Muscle of back (tissue), 3 donors: ENCODE measurements at regions not wholly inside any gene's neighbourhood (a gene's known extent, or its start where the extent isn't known, plus 50 kb on each side); places are given as distances from the start of the nearest gene placed in this dataset.
A peak's percentile ranks its signal among the peaks of the same experiment; 100 is the strongest.

Experiments used
- DNase-seq, 3 donors: peaks; one replicate each; pipeline versions ENCODE4 v3.0.0 to v3.0.0-alpha.2; 2013

GRCh38 chr10:52440612-52441285 is 126.7 kb downstream of the DKK1 start:
- peak in 1 of 3 donors; percentile 3 for DNase-seq

GRCh38 chr10:52442576-52442975 is 128.5 kb downstream of the DKK1 start:
- DNase-seq: no peak

- DNase-seq: peak in 2 of 3 donors; percentile 3 to 37
These were observed 129.6 kb downstream of the DKK1 start for GRCh38 chr10:52443419-52444388.

DNA sequence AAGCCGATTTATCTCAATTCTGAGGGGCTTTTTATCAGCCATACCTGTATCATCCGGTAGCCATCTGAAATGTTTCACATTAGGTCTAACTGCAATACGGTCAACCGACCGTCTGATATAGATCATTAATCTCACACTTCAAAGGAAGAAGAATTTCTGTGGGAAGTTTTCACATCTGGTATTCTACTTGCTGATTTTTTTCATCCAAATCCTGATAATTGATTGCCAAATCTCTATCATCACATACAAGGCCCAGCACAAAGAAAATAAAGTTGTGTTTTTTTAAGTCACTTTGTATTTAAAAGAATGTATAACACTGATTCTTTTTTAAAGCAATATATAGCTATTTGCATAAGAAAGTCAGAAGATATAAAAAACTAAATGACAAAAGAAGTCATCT is 132.3 kb downstream of the DKK1 start:
- DNase-seq: peak in 2 of 3 donors; percentile 3 to 13

DNA sequence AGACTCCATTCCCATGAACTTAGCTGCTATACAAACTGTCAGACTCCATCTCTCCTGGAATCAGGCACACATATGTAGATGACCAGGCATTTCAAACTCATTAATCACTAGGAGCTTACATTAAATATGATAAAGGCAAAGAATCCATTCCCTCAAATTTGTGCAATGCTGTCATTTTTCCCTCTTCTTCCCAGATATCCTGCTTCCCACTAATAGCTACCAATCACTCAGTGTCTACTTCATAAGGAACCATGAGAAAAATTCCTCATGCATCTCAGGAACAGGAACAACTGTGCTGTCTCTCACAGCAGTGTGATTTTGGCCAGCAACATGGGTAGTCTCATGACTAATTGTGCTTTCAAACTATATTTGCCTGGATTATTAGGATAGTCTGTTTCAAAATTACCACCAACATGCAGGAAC is 133.9 kb downstream of the DKK1 start:
- peak in 1 of 3 donors; percentile 35 for DNase-seq

DNA sequence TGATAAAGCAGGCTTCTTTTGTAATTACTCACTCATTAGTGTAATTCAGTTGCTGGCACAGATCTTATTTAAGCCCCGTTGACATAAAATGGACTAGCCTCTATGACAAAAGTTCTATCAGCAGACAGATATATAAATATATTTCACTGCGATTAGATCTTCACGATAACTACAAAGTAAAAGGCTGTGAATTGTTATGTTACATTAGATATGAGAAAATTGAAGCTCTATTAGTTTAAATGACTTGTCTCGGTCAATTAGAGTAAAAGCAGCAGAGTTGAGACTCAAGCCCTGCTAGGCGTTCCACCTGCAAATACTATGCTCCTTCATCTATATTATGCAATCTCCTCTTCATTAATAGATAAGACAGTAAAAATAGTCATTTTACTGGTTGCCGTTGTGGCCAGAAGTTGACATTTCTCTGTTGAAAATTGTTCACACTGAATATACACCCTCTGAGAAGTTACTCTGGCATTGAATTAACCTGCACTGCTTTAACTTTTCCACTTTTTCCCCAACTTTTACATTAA is 136.7 kb downstream of the DKK1 start:
- DNase-seq: no peak

DNA sequence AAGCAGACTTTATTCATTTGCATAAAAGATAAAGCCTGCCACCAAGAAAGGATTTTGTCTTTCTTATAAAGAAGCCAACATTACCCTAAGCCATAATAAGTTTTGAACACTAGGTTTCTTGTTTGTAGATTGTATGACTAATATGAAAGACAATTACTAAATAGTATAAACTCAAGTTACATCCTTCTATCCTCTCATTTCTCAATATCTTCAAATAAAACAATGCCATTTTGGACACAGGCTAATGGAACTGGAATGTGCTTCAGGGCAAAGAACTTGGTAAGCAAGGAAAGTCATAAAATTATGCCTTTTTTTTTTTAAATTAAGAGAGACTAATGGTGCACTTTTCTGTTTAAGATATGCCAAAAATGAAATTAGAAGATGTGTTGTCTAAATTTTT is 137.7 kb downstream of the DKK1 start:
- peak in 1 of 3 donors; percentile 17 for DNase-seq

DNA sequence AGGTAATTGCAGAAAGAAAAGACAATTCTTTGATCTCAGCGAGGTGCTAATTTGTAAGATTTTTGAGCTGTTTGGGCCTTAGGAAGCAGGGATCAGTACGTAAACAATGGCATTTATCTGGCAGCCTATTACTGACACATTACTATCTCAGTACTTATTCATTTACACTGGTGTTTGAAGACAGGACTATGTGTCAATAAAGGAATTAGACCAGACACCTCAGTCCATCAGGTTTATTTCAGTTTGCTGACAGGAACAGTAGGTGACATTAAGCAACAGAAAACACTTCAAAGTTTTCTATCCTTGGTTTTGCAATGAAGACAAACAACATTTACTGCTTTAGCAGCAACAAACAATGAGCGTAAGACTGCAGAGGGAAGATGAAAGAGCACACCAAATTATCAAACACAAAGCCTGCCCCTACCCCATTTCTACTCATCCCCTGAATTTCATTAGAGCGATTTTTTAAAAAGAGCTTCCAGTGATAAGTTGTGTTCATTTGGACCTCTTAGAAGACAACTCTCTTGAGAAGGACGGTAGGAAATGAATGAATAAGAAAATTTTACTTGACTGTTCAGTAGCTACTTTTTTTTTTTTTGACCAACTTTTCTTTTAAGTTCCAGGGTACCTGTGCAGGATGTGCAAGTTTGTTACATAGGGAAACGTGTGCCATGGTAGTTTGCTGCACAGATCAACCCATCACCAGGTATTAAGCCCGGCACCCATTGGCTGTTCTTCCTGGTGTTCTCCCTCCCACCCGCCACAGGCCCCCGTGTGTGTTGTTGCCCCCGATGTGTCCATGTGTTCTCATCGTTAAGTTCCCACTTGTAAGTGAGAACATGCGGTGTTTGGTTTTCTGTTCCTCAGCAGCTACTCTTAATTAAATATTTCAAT is 138.8 kb downstream of the DKK1 start:
- no peak for DNase-seq

GRCh38 chr10:52453501-52453900 is 139.4 kb downstream of the DKK1 start:
- DNase-seq: no peak

DNA sequence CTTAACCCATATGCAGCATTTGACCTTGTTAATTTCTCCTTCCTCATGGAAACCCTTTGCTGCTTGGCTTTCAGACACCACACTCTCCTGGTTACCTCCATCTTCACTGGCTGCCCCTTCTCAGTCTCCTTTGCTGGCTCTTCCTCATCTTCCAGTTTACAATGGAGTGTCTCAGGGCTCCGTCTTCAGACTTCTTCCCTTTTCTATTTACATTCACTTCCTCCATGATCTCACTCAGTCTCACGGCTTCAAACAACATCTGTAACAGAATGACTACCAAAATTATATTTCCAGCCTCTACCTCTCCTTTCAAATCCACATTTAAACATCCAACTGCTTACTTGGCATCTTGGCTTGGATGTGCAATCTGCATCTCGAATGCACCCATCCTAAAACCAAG is 140.4 kb downstream of the DKK1 start:
- DNase-seq: peak in 1 of 3 donors; percentile 6

GRCh38 chr10:52455098-52455497 is 141.0 kb downstream of the DKK1 start:
- no peak for DNase-seq

DNA sequence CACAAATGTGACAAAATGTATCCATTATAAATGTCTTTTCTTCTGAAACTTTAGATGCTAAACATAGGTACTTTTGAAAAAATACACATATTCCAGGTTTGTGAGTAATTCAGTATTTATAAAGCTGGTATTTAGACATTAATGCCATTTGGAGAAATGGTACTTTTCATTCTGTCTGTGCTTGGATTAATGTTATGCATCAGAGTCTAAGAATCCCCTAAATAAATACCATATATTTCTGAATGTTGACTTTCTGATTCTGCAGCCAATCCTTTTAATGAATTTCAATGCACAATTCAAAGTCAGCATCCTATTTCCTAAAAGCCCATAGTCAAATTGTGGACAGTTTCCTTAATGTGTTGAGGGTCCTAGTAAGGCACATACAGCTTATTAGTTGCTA is 145.0 kb downstream of the DKK1 start:
- DNase-seq: peak in 1 of 3 donors; percentile 17

DNA sequence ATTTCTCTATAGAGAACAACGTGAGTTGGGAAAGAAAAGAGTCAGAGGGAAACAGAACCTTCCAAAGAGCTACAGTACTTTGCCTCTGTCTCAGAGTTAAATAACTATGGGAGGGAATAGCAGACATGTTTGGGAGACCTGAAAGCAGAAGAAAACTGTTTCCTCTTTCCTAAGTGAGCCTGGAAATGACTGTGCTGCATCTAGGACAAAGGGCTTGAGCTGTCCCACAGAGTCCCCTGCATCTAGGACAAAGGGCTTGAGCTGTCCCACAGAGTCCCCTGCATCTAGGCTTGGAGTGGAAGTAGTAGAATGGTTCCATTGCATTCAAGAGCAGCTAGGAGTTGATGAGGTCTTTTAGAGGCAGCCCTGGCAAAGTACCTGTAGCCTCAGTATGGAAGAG is 149.7 kb downstream of the DKK1 start:
- no peak for DNase-seq

DNA sequence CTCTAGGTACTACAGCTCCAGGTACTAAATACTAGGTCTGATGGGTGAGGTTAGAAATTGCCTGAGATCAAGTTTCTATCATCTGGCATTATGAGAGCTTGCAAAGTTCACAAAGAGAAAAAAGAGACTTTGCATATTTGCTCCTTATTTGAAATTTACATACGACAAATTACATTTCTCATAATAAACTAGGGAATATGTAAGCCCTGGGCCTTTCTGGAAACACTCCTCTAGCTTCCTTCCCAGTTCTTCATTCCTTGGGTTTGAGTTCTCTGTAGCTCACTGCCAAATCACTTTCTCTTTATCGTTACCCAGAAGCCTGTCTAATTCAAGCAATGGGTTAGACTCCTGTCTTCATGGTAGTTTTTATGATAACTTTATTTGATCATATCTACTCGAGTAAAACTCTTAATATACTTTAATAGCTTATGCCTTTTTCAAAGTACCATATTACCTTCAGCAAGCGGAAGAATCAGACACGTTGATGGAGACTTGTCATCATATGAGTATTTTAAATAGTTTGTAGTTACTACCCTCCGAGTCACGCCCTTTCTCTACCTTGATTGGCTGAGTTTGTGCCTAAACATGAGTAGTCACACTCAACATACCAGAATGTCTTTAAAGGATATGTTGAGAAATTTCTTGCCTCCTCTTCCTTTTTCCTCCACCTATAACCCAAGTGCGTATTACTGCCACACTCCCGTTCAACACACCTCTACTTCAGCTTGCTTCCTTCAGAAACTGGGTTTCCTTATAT is 150.5 kb downstream of the DKK1 start:
- no peak for DNase-seq

DNA sequence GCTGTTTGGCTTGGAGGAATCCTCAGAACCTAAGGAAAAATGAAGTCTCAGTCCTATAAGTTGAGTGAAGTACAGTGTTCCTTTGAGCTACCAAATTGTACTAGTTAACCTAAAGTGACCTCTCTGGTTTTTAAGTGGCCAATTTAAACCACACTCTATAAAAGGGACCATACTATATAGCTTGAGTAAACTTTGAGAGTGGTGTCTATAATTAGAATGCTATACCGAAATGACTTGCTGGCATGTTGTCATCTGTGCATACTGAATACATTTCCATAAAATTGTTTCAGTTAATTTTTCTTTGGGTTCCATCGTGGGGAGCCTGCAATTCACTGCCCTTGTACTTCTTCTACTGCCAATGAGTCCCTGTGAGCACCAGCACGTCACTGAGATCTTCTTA is 151.1 kb downstream of the DKK1 start:
- DNase-seq: no peak

DNA sequence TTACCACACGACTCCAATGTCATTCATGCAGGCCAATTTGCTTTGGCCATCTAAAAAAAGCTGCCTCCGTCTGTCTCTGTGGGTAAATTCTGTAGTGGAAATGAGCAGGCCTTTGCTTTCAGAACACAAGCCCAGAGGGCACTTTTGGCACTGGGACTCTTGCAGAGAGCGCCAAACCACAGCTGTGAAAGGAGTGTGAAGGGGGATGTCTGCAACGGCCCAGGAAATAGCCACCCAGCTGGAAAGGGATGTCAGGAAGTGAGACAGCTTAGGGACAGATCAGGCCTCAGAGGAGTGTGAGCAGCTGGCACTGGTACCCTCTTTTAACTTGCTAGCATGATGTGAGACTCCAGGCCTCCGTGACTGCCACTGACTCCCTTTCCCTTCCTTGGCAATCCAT is 152.4 kb downstream of the DKK1 start:
- peak in 1 of 3 donors; percentile 13 for DNase-seq

GRCh38 chr10:52469970-52470705 is 156.1 kb downstream of the DKK1 start:
- no peak for DNase-seq

GRCh38 chr10:52472406-52473146 is 158.5 kb downstream of the DKK1 start:
- DNase-seq: no peak

GRCh38 chr10:52474265-52474664 is 160.2 kb downstream of the DKK1 start:
- DNase-seq: no peak
